ENCODE measurements at regions not wholly inside any gene's neighbourhood (a gene's known extent, or its start where the extent isn't known, plus 50 kb on each side); places are given as distances from the start of the nearest gene placed in this dataset.

DNA sequence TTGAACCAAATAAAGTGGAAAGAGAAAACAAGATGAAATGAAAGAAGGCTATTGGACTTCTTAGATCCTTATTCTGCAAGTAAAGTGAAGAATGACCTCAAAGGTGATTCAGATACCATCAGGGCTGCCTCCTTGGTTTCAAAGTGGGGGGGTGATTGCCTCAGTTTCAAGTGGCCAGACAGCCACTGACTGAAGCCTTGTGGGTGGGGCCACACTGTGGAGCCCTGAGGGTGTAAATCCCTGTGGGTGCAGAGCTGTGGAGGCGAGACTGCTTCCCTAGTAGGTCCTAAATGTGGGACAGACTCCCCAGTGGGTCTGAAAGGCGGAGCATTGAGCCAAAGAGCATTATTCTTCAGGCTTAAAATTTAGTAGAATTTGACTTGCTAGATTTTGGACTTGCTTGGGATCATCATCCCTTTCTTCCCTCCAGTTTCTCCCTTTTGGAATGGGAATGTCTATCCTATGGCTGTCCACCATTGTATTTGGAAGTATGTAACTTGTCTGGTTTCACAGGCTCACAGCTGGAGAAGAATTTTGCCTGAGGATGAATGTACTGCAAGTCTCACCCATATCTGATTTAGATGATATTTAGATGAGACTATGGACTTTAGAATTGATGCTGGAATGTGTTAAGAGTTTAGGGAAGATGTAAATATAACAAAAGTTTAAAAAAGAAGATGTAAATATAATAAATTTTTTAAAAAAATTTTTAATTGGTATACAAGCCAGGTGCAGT lies 71.6 kb upstream of the SOX13 start:
- TF ChIP-seq, protein P1, sequence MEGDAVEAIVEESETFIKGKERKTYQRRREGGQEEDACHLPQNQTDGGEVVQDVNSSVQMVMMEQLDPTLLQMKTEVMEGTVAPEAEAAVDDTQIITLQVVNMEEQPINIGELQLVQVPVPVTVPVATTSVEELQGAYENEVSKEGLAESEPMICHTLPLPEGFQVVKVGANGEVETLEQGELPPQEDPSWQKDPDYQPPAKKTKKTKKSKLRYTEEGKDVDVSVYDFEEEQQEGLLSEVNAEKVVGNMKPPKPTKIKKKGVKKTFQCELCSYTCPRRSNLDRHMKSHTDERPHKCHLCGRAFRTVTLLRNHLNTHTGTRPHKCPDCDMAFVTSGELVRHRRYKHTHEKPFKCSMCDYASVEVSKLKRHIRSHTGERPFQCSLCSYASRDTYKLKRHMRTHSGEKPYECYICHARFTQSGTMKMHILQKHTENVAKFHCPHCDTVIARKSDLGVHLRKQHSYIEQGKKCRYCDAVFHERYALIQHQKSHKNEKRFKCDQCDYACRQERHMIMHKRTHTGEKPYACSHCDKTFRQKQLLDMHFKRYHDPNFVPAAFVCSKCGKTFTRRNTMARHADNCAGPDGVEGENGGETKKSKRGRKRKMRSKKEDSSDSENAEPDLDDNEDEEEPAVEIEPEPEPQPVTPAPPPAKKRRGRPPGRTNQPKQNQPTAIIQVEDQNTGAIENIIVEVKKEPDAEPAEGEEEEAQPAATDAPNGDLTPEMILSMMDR (IDR thresholded peaks at IDR 0.05): no peak
- TF ChIP-seq POLR2A (IDR thresholded peaks at IDR 0.05) (no peak), POLR2AphosphoS5 (IDR thresholded peaks at IDR 0.05) (no peak)
